HepG2 (cell line): ENCODE measurements at regions not wholly inside any gene's neighbourhood (a gene's known extent, or its start where the extent isn't known, plus 50 kb on each side); places are given as distances from the start of the nearest gene placed in this dataset.

ENCODE experiments used
- CTCF ChIP-seq: sonication (generic); formaldehyde crosslinking; IDR thresholded peaks from 2 replicates; pipeline ENCODE4 v1.5.0; 2020; ENCODE audit warnings: mild to moderate bottlenecking, missing genetic modification reagents, moderate library complexity
- ETV5 ChIP-seq: IDR thresholded peaks from 2 replicates; pipeline ENCODE4 v1.6.1; 2018; ENCODE audit warnings: missing biosample characterization, missing genetic modification reagents, inconsistent platforms, borderline replicate concordance
- POLR2AphosphoS5 ChIP-seq: IDR thresholded peaks from 2 replicates; pipeline ENCODE4 v1.6.1; 2012; ENCODE audit warnings: low read depth, low read length
- PRDM4 ChIP-seq: sonication (generic); formaldehyde crosslinking; IDR thresholded peaks from 2 replicates; pipeline ENCODE4 v1.9.0; 2021; ENCODE audit warnings: missing genetic modification reagents, borderline replicate concordance
- SETDB1 ChIP-seq: sonication (generic); formaldehyde crosslinking; IDR thresholded peaks from 2 replicates; pipeline ENCODE4 v1.5.1; 2020; ENCODE audit warnings: missing genetic modification reagents, mild to moderate bottlenecking, borderline replicate concordance
- USF2 ChIP-seq, 2 experiments: sonication (generic) in 1 of 2; formaldehyde crosslinking in 1 of 2; IDR thresholded peaks; 2 replicates each; pipeline versions ENCODE4 v1.5.1 to v1.6.1; 2011 to 2020; ENCODE audit warnings: borderline replicate concordance in 1 of 2, low read depth in 1 of 2, low read length in 1 of 2, mild to moderate bottlenecking in 1 of 2, missing genetic modification reagents in 1 of 2, moderate library complexity in 1 of 2
- ZBTB14 ChIP-seq: sonication (generic); formaldehyde crosslinking; IDR thresholded peaks from 2 replicates; pipeline ENCODE4 v1.4.0; 2020; ENCODE audit warnings: missing genetic modification reagents
- ZFP82 ChIP-seq: sonication (generic); formaldehyde crosslinking; IDR thresholded peaks from 2 replicates; pipeline ENCODE4 v1.5.1; 2020; ENCODE audit warnings: mild to moderate bottlenecking, missing genetic modification reagents, borderline replicate concordance
- ZNF335 ChIP-seq: sonication (generic); formaldehyde crosslinking; IDR thresholded peaks from 2 replicates; pipeline ENCODE4 v1.4.0; 2020; ENCODE audit warnings: missing genetic modification reagents

- TF ChIP-seq ETV5 (CRISPR knock-in tag) (no peak), POLR2AphosphoS5 (no peak), SETDB1 (CRISPR knock-in tag) (no peak), ZNF335 (CRISPR knock-in tag) (no peak), ZFP82 (CRISPR knock-in tag) (no peak), PRDM4 (CRISPR knock-in tag) (no peak), CTCF (no peak), USF2 (IDR thresholded peaks at IDR 0.05; ENCODE audit: low read depth, low read length) (no peak), USF2 (CRISPR knock-in tag; IDR thresholded peaks at IDR 0.05; ENCODE audit: borderline replicate concordance) (no peak), ZBTB14 (no peak)
Observed at GRCh38 chr10:28201410-28202400, 101.2 kb downstream of the MPP7 start.
